Stomach (tissue), 4 donors: ENCODE measurements at regions not wholly inside any gene's neighbourhood (a gene's known extent, or its start where the extent isn't known, plus 50 kb on each side); places are given as distances from the start of the nearest gene placed in this dataset.

Experiments used
- EP300 ChIP-seq: sonication (generic); formaldehyde crosslinking; IDR thresholded peaks from one replicate; pipeline ENCODE4 v1.6.1; 2017; ENCODE audit warnings: antibody characterized with exemption
- POLR2A ChIP-seq, 4 donors: fragments of 450-650 bp; IDR thresholded peaks; one replicate each; pipeline ENCODE4 v1.6.1; 2016; ENCODE audit warnings: antibody characterized with exemption in 4 of 4, control low read depth in 2 of 4, mild to moderate bottlenecking in 1 of 4, moderate library complexity in 1 of 4
- POLR2AphosphoS5 ChIP-seq, 3 donors: sonication (generic); formaldehyde crosslinking; IDR thresholded peaks; one replicate each; pipeline ENCODE4 v1.6.1; 2016; ENCODE audit warnings: antibody characterized with exemption in 3 of 3
- TF ChIP-seq, protein P1 (sequence below), 7 experiments: fragments of 450-650 bp in 4 of 7; fragments of 200-600 bp in 3 of 7; sonication (generic) in 3 of 7; IDR thresholded peaks; one replicate each; pipeline ENCODE4 v1.5.1; 2016 to 2019; ENCODE audit warnings: antibody characterized with exemption in 7 of 7, control low read depth in 2 of 7, mild to moderate bottlenecking in 1 of 7

DNA sequence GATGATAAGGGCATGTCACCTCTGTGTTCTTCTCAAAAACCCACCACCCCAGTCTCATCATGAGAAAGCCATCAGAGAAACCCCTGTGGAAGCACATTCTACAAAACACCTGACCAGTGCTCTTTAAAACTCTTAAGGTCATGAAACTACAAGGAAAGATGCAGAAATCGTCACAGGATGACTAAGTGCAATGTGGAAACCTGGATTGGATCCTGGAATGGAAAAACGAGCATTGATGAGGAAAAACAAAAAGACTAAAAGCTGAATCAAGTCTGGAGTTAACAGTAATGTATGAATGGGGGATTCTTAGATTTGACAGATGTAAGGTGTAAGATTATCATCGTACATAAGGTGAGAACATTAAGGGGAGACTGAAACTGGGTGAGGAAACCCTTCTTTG is 211.0 kb downstream of the TBX5 start:
- TF ChIP-seq, protein P1, sequence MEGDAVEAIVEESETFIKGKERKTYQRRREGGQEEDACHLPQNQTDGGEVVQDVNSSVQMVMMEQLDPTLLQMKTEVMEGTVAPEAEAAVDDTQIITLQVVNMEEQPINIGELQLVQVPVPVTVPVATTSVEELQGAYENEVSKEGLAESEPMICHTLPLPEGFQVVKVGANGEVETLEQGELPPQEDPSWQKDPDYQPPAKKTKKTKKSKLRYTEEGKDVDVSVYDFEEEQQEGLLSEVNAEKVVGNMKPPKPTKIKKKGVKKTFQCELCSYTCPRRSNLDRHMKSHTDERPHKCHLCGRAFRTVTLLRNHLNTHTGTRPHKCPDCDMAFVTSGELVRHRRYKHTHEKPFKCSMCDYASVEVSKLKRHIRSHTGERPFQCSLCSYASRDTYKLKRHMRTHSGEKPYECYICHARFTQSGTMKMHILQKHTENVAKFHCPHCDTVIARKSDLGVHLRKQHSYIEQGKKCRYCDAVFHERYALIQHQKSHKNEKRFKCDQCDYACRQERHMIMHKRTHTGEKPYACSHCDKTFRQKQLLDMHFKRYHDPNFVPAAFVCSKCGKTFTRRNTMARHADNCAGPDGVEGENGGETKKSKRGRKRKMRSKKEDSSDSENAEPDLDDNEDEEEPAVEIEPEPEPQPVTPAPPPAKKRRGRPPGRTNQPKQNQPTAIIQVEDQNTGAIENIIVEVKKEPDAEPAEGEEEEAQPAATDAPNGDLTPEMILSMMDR (IDR thresholded peaks at IDR 0.05) = no peak
- TF ChIP-seq POLR2A (IDR thresholded peaks at IDR 0.05) (no peak), EP300 (no peak), POLR2AphosphoS5 (IDR thresholded peaks at IDR 0.05) (no peak)
